AG04449 (cell line): ENCODE measurements at regions not wholly inside any gene's neighbourhood (a gene's known extent, or its start where the extent isn't known, plus 50 kb on each side); places are given as distances from the start of the nearest gene placed in this dataset.

Experiments
- CTCF ChIA-PET: fragments of 350-600 bp; formaldehyde crosslinking; extraction: SDS; loops from one replicate; lab custom pipeline; 2021; ENCODE audit warnings: antibody characterized with exemption; lab: Yijun Ruan, JAX
- POLR2A ChIA-PET: fragments of 400-600, 350-600 bp; formaldehyde crosslinking; extraction: SDS; loops from one replicate; lab custom pipeline; 2020; ENCODE audit warnings: antibody characterized with exemption, inconsistent platforms; lab: Yijun Ruan, JAX
- DNase-seq: peaks from one replicate; pipeline ENCODE4 v3.0.0-alpha.2; 2010; ENCODE audit warnings: low read depth, low spot score
- H3K4me3 ChIP-seq: 2 replicates; pipeline ENCODE4 v1.5.1; 2011; ENCODE audit warnings: low read depth, mild to moderate bottlenecking, control low read depth, low read length
- CTCF ChIP-seq: IDR thresholded peaks from one replicate; pipeline ENCODE4 v1.5.1; 2011; ENCODE audit warnings: mild to moderate bottlenecking, moderate library complexity, low read length, control low read depth, inconsistent platforms; ENCODE audit not compliant: insufficient read depth; ENCODE audit errors: missing control alignments

- peak; percentile 79 for TF ChIP-seq CTCF
- ChIA-PET POLR2A (no interaction called here), CTCF (interaction anchor here (0.7 to 1.7 kb wide), 3 partner anchors 313 to 603 kb away, joined by 3 to 5 read pairs (median 3); no protein-coding TSS in a partner anchor)
- no peak for DNase-seq
- H3K4me3 ChIP-seq: no peak overlapping the region
Observed at GRCh38 chr1:30106125-30106524, 617.3 kb downstream of the MATN1 start.

DNA sequence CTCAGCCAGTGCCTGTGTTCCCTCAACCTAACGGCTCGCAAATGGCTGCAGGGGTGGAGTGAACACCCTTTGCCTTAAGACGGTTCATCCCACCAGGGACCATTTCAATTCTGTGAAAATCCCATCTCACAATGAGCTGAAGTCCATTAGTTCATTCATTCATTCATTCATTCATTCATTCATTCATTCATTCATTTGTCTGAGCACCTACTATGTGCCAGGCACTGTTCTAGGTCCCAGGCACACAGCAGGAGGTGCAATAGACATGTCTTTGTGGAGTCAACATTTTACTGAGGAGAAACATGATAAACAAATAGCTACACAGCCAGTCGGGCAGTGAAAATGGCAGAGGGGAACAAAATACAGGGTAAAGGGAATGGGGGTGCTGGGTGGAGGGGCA is 618.8 kb downstream of the MATN1 start:
- TF ChIP-seq CTCF: no peak
- CTCF ChIA-PET: interaction anchor here (1.2 kb wide), 1 partner anchor 192 kb away, joined by 3 read pairs; no protein-coding TSS in a partner anchor
- no peak overlapping the region for H3K4me3 ChIP-seq
- DNase-seq: no peak
- POLR2A ChIA-PET: no interaction called here

GRCh38 chr1:30103708-30104411 is 619.5 kb downstream of the MATN1 start:
- H3K4me3 ChIP-seq: no peak overlapping the region
- TF ChIP-seq CTCF: no peak
- DNase-seq: no peak
- CTCF ChIA-PET: interaction anchor here (0.7 to 1.2 kb wide), 2 partner anchors 9 to 191 kb away, joined by 3 read pairs; no protein-coding TSS in a partner anchor
- POLR2A ChIA-PET: no interaction called here

DNA sequence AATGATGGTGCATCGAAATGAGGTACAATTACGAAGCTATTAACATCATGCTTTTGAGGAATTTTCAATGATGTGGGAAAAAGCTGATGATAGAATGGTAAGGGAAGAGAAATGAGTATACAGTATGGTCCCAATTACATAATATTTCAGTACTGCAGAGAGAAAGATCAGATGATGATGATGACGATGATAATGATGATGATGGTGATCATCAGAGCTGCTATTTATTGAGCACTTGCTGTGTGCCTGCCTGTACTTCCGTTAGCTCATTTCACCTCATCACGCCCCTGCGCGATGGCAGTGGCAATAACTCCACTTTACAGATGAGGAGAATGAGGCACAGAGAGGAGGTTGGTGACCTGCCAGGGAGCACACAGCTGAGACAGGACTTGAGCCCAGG is 620.8 kb downstream of the MATN1 start:
- H3K4me3 ChIP-seq: no peak overlapping the region
- no peak for TF ChIP-seq CTCF
- POLR2A ChIA-PET: interaction anchor here (0.6 kb wide), 1 partner anchor 175 kb away, joined by 3 read pairs; no protein-coding TSS in a partner anchor
- CTCF ChIA-PET: no interaction called here
- no peak for DNase-seq

DNA sequence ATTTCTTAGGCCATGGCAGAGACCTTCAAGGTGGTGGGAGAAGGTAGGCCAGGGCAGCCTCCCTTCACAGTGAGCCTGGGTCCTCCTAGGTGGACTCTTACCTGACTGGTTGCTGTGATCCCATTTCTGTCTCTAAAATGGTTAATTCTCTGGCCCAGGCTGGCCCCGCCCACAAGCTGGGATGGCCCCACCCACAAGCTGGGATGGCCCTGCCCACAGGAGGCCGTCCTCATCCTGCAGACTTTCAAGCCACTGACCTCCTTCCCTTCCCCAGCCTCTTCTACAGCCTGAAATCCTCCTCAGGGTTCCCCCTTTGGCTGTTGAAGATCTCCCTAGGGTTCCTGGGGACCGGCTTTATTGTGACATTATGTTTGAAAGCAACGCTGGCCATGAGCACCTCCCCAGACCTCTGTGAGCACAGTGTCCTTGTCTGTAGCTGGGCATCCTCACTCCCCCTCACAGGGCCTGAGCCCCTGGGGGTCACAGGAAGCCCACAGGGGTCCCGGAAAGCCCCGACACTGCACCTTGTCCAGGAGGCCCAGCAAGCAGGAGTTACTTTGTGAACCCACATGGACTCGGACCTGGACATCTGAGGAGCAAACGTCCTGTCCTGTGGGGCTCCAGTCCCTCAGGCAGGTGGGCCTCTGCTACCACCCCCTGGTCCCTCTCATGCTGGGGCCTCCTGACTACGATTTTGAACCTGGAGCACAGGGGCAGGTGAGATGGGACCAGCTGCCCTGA is 621.7 kb downstream of the MATN1 start:
- TF ChIP-seq CTCF: no peak
- ChIA-PET POLR2A (no interaction called here), CTCF (no interaction called here)
- no peak for DNase-seq
- no peak overlapping the region for H3K4me3 ChIP-seq

- CTCF ChIA-PET: interaction anchor here (1.8 kb wide), 1 partner anchor 10 kb away, joined by 7 read pairs; no protein-coding TSS in a partner anchor
- TF ChIP-seq CTCF: no peak
- POLR2A ChIA-PET: no interaction called here
- no peak for DNase-seq
- H3K4me3 ChIP-seq: no peak overlapping the region
Observed at GRCh38 chr1:30101016-30101415, 622.4 kb downstream of the MATN1 start.
